ENCODE measurements at regions not wholly inside any gene's neighbourhood (a gene's known extent, or its start where the extent isn't known, plus 50 kb on each side); places are given as distances from the start of the nearest gene placed in this dataset.

DNA sequence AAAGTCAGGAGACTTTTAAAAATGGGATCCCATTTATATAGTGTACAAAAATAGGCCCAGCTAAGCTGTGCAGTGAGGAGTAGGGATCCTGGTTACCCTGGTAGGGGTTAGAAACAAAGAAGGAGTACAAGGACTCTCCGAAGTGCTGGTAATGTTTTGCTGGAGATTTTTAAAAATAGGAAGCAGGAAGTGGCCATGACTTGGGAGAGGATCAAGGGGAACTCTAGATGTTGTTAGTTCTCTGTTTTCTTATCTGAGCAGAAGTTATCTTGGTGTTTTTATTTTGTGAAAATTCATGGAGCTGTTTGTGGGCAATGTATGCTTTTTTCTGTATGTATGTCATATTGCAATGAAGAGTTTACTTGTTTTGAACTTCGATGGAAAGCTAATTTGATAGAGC lies 373.9 kb downstream of the SFMBT2 start:
- Histone ChIP-seq H3K4me3 (no peak overlapping the region), H3K27ac (no peak overlapping the region), H3K27me3 (replicated peaks in 1 of 7) (no peaks in the 10 kb centered on the region), H3K9me3 (no peaks in the 10 kb centered on the region), H3K36me3 (no peaks in the 10 kb centered on the region), H3K4me1 (peaks cover 0 to 15% (median 4%) of the 10 kb centered on the region in 6 donors)
- no peak for TF ChIP-seq POLR2AphosphoS5 (IDR thresholded peaks at IDR 0.05)
- TF ChIP-seq, protein P1, sequence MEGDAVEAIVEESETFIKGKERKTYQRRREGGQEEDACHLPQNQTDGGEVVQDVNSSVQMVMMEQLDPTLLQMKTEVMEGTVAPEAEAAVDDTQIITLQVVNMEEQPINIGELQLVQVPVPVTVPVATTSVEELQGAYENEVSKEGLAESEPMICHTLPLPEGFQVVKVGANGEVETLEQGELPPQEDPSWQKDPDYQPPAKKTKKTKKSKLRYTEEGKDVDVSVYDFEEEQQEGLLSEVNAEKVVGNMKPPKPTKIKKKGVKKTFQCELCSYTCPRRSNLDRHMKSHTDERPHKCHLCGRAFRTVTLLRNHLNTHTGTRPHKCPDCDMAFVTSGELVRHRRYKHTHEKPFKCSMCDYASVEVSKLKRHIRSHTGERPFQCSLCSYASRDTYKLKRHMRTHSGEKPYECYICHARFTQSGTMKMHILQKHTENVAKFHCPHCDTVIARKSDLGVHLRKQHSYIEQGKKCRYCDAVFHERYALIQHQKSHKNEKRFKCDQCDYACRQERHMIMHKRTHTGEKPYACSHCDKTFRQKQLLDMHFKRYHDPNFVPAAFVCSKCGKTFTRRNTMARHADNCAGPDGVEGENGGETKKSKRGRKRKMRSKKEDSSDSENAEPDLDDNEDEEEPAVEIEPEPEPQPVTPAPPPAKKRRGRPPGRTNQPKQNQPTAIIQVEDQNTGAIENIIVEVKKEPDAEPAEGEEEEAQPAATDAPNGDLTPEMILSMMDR (IDR thresholded peaks at IDR 0.05 in 8 of 11, conservative IDR thresholded peaks at IDR 0.05 in 3 of 11): no peak
- TF ChIP-seq POLR2A (IDR thresholded peaks at IDR 0.05): no peak
- no peak for DNase-seq
- intact Hi-C loops (cut with DNase I; ENCODE audit: low total_unique reads): no loop called here
- 54 to 64% (median 57%) methylated on average over 2 of the region's 2 CpGs for WGBS, 5 donors

DNA sequence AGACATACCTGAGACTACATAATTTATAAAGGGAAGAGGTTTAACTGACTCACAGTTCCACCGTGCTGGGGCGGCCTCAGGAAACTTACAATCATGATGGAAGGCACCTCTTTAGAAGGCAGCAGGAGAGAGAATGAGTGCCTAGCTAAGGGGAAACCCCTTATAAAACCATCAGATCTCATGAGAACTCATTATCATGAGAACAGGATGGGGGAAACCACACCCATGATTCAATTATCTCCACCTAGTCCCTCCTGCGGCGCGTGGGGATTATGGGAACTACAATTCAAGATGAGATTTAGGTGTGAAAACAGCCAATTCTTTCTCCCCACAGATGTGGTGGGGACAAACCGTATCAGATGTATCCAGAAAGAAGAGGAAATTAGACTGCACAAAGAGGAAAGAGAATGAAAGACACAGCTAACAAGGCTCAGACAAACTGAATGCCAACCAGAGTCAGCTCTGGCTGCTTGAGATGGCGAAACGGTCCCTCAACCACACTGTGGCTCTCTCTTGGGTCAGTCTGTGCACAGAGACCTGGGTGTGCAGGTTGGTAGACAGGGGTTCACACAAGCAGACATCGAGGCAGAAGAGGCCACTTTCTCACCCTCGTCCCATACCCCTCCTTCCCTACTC lies 375.6 kb downstream of the SFMBT2 start:
- no peak for DNase-seq
- TF ChIP-seq POLR2AphosphoS5 (IDR thresholded peaks at IDR 0.05) (no peak), POLR2A (IDR thresholded peaks at IDR 0.05) (no peak)
- TF ChIP-seq, protein P1 (IDR thresholded peaks at IDR 0.05 in 8 of 11, conservative IDR thresholded peaks at IDR 0.05 in 3 of 11): no peak
- H3K4me3 ChIP-seq: no peak overlapping the region
- 34 to 57% (median 47%) methylated on average over 8 to 10 of the region's 10 CpGs for WGBS, 5 donors
- peaks cover 0 to 20% (median 7%) of the 10 kb centered on the region in 6 donors for H3K4me1 ChIP-seq
- H3K27me3 ChIP-seq (replicated peaks in 1 of 7): no peaks in the 10 kb centered on the region
- no peaks in the 10 kb centered on the region for H3K36me3 ChIP-seq
- peak overlapping the region in 3 of 8 donors; percentile 23 to 47 (median 41) for H3K27ac ChIP-seq
- intact Hi-C loops (cut with DNase I; ENCODE audit: low total_unique reads): no loop called here
- H3K9me3 ChIP-seq: no peaks in the 10 kb centered on the region

DNA sequence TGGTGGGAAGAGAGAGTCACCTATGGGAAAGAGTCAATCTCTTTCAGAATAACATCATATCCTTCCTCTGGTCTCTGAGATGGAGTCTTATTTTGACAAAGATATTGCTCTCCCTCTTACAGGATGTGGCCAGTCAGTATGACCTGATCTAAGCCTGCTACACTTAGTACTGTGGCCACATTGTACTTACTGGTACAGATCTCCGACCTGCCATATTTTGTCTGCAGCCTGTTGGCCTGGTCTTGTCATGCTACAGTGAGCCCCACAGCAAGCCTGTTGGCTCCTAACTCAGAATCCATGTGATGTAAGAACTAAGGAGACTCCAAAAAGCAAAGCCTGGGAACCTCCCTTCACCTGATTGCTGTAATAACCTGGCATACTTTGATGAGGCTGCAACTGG lies 377.8 kb downstream of the SFMBT2 start:
- no peak for TF ChIP-seq POLR2A (IDR thresholded peaks at IDR 0.05)
- TF ChIP-seq, protein P1 (IDR thresholded peaks at IDR 0.05 in 8 of 11, conservative IDR thresholded peaks at IDR 0.05 in 3 of 11): no peak
- 75 to 93% (median 84%) methylated on average over 1 of the region's 1 CpG for WGBS, 5 donors
- Histone ChIP-seq H3K4me3 (no peak overlapping the region), H3K4me1 (peaks cover 0 to 20% (median 7%) of the 10 kb centered on the region in 6 donors), H3K36me3 (no peaks in the 10 kb centered on the region), H3K27ac (peak overlapping the region in 3 of 8 donors; percentile 29 to 33 (median 29)), H3K9me3 (no peaks in the 10 kb centered on the region), H3K27me3 (replicated peaks in 1 of 7) (no peaks in the 10 kb centered on the region)
- no peak for DNase-seq
- intact Hi-C loops (cut with DNase I; ENCODE audit: low total_unique reads): no loop called here

DNA sequence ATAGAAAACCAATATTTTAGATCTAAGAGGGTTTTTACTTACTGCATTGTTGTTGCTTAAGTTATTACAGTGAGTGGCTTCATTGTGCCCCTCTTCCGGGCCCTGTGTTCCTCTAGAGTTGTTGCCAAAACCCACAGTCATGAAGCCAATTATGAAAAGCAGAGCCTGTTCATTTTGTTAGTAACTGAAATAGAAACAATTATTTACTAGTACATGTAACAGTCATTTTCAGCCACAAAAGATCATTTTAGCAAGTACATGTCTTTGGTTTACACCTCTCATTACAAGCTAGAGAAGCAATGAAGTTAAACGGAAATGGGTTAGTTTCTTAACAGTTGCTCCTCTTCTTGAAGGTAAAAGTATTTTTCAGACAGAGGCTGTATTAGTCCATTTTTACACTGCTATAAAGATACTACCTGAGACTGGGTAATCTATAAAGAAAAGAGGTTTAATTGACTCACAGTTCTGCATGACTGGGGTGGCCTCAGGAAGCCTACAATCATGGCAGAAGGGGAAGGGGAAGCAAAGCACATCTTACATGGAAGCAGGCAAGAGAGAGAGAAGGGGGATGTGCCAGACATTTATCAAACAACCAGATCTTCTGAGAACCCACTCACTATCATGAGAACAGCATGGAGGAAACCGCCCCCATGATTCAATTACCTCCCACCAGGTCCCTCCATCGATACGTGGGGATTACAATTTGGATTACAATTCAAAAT lies 380.5 kb downstream of the SFMBT2 start:
- no peak for DNase-seq
- 77 to 87% (median 85%) methylated on average over 5 of the region's 5 CpGs for WGBS, 5 donors
- Histone ChIP-seq H3K27me3 (replicated peaks in 1 of 7) (no peaks in the 10 kb centered on the region), H3K36me3 (no peaks in the 10 kb centered on the region), H3K27ac (peak overlapping the region in 6 of 8 donors; percentile 23 to 77 (median 70)), H3K4me3 (no peak overlapping the region), H3K9me3 (no peaks in the 10 kb centered on the region), H3K4me1 (peaks cover 0 to 15% (median 5%) of the 10 kb centered on the region in 6 donors)
- no peak for TF ChIP-seq POLR2AphosphoS5 (IDR thresholded peaks at IDR 0.05)
- no peak for TF ChIP-seq POLR2A (IDR thresholded peaks at IDR 0.05)
- intact Hi-C loops (cut with DNase I; ENCODE audit: low total_unique reads): no loop called here
